Stimulated activated CD8-positive, alpha-beta memory T cell treated with anti-CD3 and anti-CD28 coated beads, Interleukin-15, amount 100 ng/mL, for 24 hours (primary cell): ENCODE measurements at regions not wholly inside any gene's neighbourhood (a gene's known extent, or its start where the extent isn't known, plus 50 kb on each side); places are given as distances from the start of the nearest gene placed in this dataset.

Source experiments
- DNase-seq: peaks from one replicate; pipeline ENCODE4 v3.0.0-alpha.2; 2020; ENCODE audit warnings: low read depth

DNA sequence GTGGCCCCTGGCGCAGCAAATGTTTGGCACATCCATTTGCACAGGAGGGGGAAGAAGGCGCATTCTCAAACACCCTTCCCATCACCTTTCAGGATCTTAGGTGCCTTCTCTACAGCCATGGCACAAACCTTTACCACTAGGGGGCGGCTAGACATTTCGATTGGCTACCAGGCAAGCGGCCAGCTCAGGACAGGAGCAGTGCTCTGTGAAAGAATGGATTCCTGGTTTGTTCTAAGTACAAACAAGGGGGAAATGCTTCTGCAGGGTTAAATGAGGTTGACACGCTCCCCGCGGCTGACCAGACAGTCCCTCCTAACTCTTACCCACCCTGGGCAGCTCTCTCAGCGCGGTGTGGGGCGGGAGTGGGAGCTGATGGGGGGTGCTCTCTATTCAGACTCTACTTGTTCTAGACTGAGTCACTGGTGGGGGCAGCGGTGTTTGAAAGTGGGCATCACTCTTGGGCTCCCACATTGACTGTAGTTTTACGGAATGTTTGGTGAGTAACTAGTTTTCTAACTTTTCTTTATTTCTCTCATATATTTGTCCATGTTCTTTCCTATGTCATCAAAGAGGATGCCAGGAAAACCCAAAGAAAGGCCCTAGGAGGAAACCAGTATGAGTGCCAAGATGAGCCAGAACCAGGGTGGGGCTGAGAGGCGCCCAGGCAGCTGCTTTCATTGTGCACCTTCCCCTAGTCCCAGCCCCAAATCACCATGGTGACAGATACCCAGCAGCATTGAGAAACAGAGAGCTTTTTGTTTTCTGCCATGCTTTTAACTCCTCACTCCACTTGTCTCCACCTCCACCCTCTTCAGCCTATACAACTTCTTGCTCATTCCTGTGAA lies 61.4 kb upstream of the GPR158 start:
- DNase-seq, result peak; percentile 3

DNA sequence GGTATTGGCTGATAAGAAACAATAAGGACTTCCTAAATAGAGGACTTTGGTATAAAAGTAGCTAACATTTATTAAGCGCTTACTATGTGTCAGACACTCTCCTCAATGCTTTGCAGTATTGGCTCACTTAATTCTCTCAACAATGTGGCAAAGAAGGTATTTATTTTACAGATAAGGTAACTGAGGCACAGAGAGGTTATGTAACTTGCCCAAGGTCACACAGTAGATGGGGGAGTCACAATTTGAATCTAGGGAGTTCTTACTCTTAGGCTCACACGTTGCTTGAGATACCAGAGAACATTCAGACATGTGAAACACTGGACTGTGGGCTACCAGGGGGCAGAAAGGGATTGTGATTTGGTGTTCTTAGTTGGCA lies 60.8 kb upstream of the GPR158 start:
- no peak for DNase-seq

DNA sequence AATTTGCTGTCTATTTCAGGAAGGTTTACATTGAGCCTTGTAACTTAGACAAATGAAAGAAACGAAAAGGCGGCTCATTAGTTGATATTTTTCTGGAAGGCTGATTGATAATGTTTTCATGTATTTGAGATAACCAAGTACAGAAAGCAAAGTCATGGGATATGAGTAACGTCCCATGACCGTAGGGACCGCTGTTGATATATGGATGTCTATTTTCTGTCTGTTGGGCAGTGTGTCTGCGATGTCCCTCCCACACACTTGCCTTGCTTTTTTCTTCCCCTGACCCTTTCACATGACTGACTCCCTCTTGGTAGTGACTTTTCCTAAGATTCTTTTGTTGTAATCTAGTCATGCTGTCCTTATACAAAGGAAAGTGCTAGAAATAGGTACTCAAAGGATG lies 57.0 kb upstream of the GPR158 start:
- no peak for DNase-seq

GRCh38 chr10:25120188-25120587 lies 54.6 kb upstream of the GPR158 start:
- DNase-seq, result no peak
